Type B pancreatic cell (in vitro differentiated cells): ENCODE measurements at regions not wholly inside any gene's neighbourhood (a gene's known extent, or its start where the extent isn't known, plus 50 kb on each side); places are given as distances from the start of the nearest gene placed in this dataset.

Experiments
- DNase-seq: peaks from one replicate; pipeline ENCODE4 v3.0.0; 2021; ENCODE audit warnings: mixed read lengths; ENCODE audit not compliant: unreplicated experiment; ENCODE audit errors: extremely low spot score
- H3K27ac Mint-ChIP-seq: 2 replicates; pipeline ENCODE4 v1.8.0; 2021; ENCODE audit warnings: mild to moderate bottlenecking, mixed read lengths
- H3K27me3 Mint-ChIP-seq: 2 replicates; pipeline ENCODE4 v1.8.0; 2021; ENCODE audit warnings: mixed read lengths
- H3K36me3 Mint-ChIP-seq: 2 replicates; pipeline ENCODE4 v1.8.0; 2021; ENCODE audit warnings: mixed read lengths
- H3K4me1 Mint-ChIP-seq: one replicate; pipeline ENCODE4 v1.8.0; 2021; ENCODE audit warnings: mixed read lengths; ENCODE audit not compliant: unreplicated experiment
- H3K4me3 Mint-ChIP-seq: 2 replicates; pipeline ENCODE4 v1.8.0; 2021; ENCODE audit warnings: mild to moderate bottlenecking, mixed read lengths
- H3K9me3 Mint-ChIP-seq: 2 replicates; pipeline ENCODE4 v1.8.0; 2021; ENCODE audit warnings: mixed read lengths
- TF ChIP-seq, protein P1 (sequence below): fragments of 200-600 bp; sonication (generic); conservative IDR thresholded peaks from 2 replicates; pipeline ENCODE4 v1.5.0; 2021; ENCODE audit warnings: antibody characterized with exemption, mild to moderate bottlenecking

DNA sequence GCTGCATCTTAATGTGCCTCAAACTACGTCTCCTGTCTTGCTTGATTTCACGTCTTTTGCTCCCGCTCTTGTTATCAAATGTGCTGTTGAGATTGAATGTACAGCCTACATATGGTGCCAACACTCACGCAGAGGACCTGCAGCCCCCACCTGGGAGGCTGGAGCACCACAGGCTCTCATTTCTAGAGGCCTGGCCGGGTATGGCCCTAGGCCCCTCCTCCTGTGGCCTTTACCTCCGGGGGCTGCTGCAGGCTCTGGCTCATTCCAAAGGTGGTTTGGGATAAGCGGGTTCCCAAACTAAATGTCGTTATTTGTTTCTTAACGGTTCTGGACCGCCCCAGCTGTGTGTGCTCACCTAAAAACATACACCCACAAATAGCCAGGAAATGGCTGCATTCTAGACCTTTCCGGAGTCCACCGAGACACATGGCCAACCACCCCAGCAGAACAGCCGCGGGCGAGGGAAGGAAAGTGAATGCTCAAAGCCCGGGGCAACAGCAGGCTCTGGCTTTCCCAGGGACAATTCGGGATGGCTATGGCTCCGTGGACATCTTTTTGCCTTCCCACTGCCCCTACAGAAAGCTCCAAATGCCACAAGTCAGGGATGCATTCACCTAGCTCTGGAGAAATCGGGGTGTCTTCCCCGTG lies 105.9 kb downstream of the ENGASE start:
- H3K4me1 Mint-ChIP-seq = no peaks in the 10 kb centered on the region
- H3K36me3 Mint-ChIP-seq = no peaks in the 10 kb centered on the region
- H3K4me3 Mint-ChIP-seq = no peak overlapping the region
- no peak overlapping the region for H3K27ac Mint-ChIP-seq
- peaks cover 79% of the 10 kb centered on the region for H3K27me3 Mint-ChIP-seq
- TF ChIP-seq, protein P1, sequence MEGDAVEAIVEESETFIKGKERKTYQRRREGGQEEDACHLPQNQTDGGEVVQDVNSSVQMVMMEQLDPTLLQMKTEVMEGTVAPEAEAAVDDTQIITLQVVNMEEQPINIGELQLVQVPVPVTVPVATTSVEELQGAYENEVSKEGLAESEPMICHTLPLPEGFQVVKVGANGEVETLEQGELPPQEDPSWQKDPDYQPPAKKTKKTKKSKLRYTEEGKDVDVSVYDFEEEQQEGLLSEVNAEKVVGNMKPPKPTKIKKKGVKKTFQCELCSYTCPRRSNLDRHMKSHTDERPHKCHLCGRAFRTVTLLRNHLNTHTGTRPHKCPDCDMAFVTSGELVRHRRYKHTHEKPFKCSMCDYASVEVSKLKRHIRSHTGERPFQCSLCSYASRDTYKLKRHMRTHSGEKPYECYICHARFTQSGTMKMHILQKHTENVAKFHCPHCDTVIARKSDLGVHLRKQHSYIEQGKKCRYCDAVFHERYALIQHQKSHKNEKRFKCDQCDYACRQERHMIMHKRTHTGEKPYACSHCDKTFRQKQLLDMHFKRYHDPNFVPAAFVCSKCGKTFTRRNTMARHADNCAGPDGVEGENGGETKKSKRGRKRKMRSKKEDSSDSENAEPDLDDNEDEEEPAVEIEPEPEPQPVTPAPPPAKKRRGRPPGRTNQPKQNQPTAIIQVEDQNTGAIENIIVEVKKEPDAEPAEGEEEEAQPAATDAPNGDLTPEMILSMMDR = no peak
- no peaks in the 10 kb centered on the region for H3K9me3 Mint-ChIP-seq
- no peak for DNase-seq

DNA sequence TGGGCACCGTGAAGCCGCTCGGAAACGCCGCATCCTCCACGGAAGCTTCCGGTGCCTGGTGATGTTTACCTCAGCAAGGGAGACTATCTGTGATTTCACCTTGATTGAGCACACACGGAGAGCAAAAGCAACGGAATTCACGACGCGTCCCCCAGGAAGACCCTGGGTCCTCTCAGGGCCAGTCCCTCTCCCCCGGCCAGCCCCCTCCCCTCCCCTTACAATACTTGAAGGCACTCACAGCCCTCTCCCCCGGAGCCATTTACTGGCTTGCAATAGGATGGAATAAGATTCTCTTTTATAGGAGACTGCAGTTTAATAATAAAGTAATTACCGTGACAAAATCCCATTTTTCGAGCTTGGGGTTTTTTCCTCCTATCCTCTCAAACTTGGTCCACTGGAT lies 104.7 kb downstream of the ENGASE start:
- TF ChIP-seq, protein P1 = no peak
- H3K27ac Mint-ChIP-seq = no peak overlapping the region
- no peaks in the 10 kb centered on the region for H3K4me1 Mint-ChIP-seq
- no peak overlapping the region for H3K4me3 Mint-ChIP-seq
- DNase-seq = no peak
- peaks cover 70% of the 10 kb centered on the region for H3K27me3 Mint-ChIP-seq
- no peaks in the 10 kb centered on the region for H3K9me3 Mint-ChIP-seq
- no peaks in the 10 kb centered on the region for H3K36me3 Mint-ChIP-seq

DNA sequence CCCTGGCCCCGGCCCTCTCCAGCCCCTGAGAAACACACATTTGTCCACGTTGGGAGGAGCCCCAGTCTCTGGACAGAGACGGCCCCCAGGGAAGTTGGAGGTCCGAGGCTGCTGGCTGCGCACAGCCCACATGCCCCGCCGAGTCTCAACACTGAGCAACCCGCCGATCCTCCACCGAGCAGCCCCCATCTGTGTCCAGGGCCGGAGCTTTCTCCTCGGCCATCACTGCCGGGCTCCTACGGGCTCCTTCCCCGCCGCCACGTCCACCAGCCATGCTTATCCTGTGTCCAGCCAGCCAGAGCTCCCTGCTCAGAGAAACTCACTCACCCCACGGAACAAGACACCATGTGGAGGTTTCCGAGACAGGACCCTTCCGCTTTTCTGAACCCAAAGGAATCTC lies 103.3 kb downstream of the ENGASE start:
- TF ChIP-seq, protein P1 = no peak
- H3K27ac Mint-ChIP-seq = no peak overlapping the region
- no peak overlapping the region for H3K4me3 Mint-ChIP-seq
- DNase-seq = no peak
- peaks cover 61% of the 10 kb centered on the region for H3K27me3 Mint-ChIP-seq
- H3K9me3 Mint-ChIP-seq = no peaks in the 10 kb centered on the region
- no peaks in the 10 kb centered on the region for H3K36me3 Mint-ChIP-seq
- H3K4me1 Mint-ChIP-seq = no peaks in the 10 kb centered on the region

DNA sequence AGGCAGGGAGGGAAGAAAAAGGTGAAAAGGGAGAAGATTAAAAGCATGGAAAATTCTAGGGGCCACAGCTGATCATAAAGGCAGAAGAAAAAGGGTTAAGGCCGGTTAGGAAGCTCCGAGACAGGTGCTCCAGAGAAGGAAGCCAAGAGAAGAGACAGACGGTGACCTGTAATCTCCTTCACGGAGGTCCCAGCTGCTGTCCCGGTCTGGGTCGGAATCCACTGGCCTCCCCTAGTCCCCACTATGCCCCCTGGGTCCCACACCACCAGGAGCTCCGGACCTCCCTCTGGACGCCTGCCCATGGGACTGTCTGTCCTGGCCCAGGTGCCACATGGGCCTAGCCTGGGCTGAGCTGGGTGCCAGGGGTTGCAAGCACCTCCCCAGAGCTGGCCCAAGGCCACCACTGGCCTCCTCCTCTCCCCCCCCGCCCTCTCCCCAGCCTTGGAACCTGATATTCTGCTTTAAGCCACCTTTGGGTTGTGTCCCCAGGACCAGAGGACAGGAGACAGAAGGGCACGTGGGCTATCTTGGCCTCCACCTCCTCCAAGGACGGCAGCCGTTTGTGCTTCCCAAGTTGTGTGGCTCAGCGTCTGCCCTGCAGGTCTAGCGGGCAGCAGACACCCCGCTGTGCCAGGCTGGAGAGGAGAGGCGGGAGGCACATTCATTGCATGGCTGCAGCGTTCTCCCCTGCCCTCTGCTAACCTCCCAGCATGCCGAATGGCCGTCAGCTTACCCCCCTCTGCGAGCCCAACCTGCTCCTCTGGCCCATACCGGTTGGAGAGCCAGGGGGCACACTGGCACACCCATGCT lies 102.4 kb downstream of the ENGASE start:
- no peaks in the 10 kb centered on the region for H3K4me1 Mint-ChIP-seq
- H3K36me3 Mint-ChIP-seq = no peaks in the 10 kb centered on the region
- H3K27me3 Mint-ChIP-seq = peaks cover 59% of the 10 kb centered on the region
- no peaks in the 10 kb centered on the region for H3K9me3 Mint-ChIP-seq
- TF ChIP-seq, protein P1 = no peak
- no peak overlapping the region for H3K4me3 Mint-ChIP-seq
- no peak overlapping the region for H3K27ac Mint-ChIP-seq
- no peak for DNase-seq

DNA sequence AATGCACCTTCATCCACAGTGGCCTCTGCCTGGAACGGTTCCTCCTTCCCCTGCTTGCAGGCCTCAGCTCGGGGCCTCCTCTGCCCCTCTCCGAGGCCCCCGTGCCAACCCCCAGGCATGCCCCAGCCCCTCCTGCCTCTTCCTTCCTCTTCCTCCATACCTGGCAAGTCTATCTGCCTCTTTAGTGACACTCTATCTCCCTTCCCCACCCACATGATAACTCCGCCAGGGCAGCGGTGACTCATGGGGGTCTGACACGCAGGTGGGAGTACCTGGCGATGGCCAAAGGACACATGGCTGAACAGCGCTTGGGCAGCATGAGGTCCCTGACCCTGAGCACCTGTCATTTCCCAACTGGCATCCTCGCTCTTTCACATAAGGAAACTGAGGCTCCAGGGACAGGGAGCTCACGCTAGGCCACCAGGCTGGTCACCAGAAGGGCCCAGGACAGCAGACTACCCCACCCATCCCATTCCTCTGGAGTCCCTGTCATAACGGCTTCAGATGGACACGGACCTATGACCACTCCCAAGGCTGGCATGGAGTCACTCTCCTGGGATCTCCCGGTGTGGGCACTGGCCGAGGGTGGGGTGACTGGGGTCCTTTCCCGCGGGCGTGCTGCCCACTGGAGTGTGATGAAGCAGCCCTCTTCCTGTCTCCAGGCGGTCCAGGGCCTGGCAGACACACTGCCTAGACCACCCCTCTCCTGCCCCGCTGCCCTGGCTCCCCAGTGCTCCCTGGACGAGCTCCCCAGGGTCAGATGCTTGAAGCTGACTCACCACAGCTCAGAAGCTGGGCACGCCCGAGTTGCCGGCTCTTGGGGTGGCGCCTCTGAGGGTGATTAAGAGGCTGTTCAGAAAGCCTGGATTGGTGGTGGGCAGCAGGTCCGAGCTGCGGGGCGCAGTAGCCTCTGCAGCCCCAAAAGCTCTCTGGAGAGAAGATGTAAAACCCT lies 100.6 kb downstream of the ENGASE start:
- Mint-ChIP-seq H3K4me3 (no peak overlapping the region), H3K4me1 (no peaks in the 10 kb centered on the region), H3K36me3 (no peaks in the 10 kb centered on the region), H3K9me3 (no peaks in the 10 kb centered on the region), H3K27me3 (peaks cover 49% of the 10 kb centered on the region), H3K27ac (no peak overlapping the region)
- TF ChIP-seq, protein P1 = no peak
- DNase-seq = no peak
